ENCODE measurements at regions not wholly inside any gene's neighbourhood (a gene's known extent, or its start where the extent isn't known, plus 50 kb on each side); places are given as distances from the start of the nearest gene placed in this dataset.

- DNase-seq: no peak
These were observed 130.9 kb downstream of the DTWD1 start for GRCh38 chr15:49751751-49752150.

GRCh38 chr15:49752517-49752916 is 131.7 kb downstream of the DTWD1 start:
- DNase-seq: no peak

GRCh38 chr15:49758456-49758855 is 137.6 kb downstream of the DTWD1 start:
- no peak for DNase-seq

GRCh38 chr15:49758856-49759255 is 138.0 kb downstream of the DTWD1 start:
- DNase-seq: no peak

- no peak for DNase-seq
These were observed 139.9 kb downstream of the DTWD1 start for GRCh38 chr15:49760749-49761148.

- no peak for DNase-seq
These were observed 148.4 kb downstream of the DTWD1 start for GRCh38 chr15:49769225-49769624.

- no peak for DNase-seq
These were observed 168.6 kb downstream of the DTWD1 start for GRCh38 chr15:49789436-49789835.

GRCh38 chr15:49793943-49794342 is 173.1 kb downstream of the DTWD1 start:
- no peak for DNase-seq

- no peak for DNase-seq
These were observed 180.9 kb downstream of the DTWD1 start for GRCh38 chr15:49801796-49802195.

Measured in fibroblast of skin of right quadriceps (primary cell).